T-helper 1 cell treated with Interleukin-12 subunit alpha and Interleukin-12 subunit beta and Interleukin-4 antibody, amounts not matched to agents 30 μg/mL and 1 μg/mL, for 36 hours (primary cell): ENCODE measurements at regions not wholly inside any gene's neighbourhood (a gene's known extent, or its start where the extent isn't known, plus 50 kb on each side); places are given as distances from the start of the nearest gene placed in this dataset.
"Not testable (repeated sequence)": the region's sequence is repeated elsewhere in the genome, so short reads cannot be mapped to it uniquely, and the experiment has no call there.

Experiments used
- H3K27ac Mint-ChIP-seq: one replicate; pipeline ENCODE4 v1.8.0; 2021; ENCODE audit warnings: mild to moderate bottlenecking, mixed read lengths
- H3K27me3 Mint-ChIP-seq: one replicate; pipeline ENCODE4 v1.8.0; 2021; ENCODE audit warnings: low read depth, mixed read lengths
- H3K36me3 Mint-ChIP-seq: one replicate; pipeline ENCODE4 v1.8.0; 2021; ENCODE audit warnings: low read depth, mixed read lengths
- H3K4me1 Mint-ChIP-seq: one replicate; pipeline ENCODE4 v1.8.0; 2021; ENCODE audit warnings: low read depth, mixed read lengths
- H3K4me3 Mint-ChIP-seq: one replicate; pipeline ENCODE4 v1.8.0; 2021; ENCODE audit warnings: mild to moderate bottlenecking, moderate library complexity, mixed read lengths
- H3K9me3 Mint-ChIP-seq: one replicate; pipeline ENCODE4 v1.8.0; 2021; ENCODE audit warnings: mixed read lengths

DNA sequence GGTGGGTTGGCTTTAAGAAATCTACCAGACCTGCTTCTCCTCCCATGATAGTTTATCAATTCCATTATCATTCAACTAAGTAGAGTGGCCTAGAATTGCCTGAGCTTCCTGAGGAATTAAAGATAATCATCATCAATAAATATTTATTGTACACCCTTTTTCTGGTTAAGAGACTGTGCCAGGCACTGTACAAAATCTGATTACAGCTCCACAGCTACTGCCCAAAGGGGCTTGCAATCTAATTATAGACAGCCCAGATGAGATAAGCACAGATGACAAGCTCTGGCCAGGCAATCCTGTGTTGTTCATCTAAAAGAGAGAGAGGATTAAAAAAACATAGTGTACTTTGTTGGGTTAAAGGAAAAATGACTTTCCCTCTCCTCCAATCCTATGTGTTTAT lies 586.4 kb downstream of the GATA3 start:
- H3K4me1 Mint-ChIP-seq, result no peaks in the 10 kb centered on the region
- no peak overlapping the region for H3K27ac Mint-ChIP-seq
- no peak overlapping the region for H3K4me3 Mint-ChIP-seq
- H3K27me3 Mint-ChIP-seq, result no peaks in the 10 kb centered on the region
- no peaks in the 10 kb centered on the region for H3K36me3 Mint-ChIP-seq
- H3K9me3 Mint-ChIP-seq, result peaks cover 6% of the 10 kb centered on the region

DNA sequence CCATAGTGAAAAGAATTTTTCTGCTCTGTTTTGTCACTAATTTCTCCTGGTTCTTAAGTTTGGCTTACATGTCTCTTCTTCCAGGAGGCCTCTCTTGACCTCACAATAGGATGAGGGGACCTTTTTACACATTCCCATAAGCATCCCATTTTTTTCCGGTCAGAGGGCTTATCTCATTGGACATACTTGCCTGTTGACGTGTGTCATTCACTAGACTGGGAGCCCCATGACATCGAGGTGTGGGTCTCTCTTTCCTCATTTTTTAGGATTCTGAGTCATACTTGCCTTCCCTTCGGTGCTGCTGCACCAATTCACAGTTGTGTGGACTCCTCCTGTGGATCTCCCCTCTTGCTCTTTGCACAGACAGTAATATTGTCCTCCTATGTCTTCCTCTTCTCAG lies 601.8 kb downstream of the GATA3 start:
- Mint-ChIP-seq H3K27me3 (no peaks in the 10 kb centered on the region), H3K4me1 (no peaks in the 10 kb centered on the region), H3K9me3 (no peaks in the 10 kb centered on the region), H3K4me3 (no peak overlapping the region), H3K36me3 (no peaks in the 10 kb centered on the region), H3K27ac (no peak overlapping the region)

DNA sequence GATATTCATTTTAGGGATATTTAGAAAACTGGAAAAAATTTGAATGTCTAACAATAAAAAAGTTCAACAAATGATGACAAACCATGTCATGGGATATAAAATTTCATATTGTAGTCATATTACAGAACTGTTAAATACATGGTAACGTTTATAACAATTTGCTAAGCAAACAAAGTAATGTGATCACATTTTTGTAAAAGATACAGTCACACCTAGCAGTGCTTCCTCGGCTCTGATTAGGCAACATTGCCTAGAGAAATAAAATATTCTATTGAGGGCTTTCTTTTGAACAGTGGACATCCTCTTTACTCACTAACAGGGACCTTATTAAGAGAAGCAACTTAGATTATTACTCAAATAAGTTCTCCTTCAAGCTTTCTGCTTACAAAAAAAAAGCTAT lies 605.5 kb downstream of the GATA3 start:
- Mint-ChIP-seq H3K4me1 (no peaks in the 10 kb centered on the region), H3K4me3 (no peak overlapping the region), H3K9me3 (no peaks in the 10 kb centered on the region), H3K27ac (no peak overlapping the region), H3K27me3 (no peaks in the 10 kb centered on the region), H3K36me3 (no peaks in the 10 kb centered on the region)

DNA sequence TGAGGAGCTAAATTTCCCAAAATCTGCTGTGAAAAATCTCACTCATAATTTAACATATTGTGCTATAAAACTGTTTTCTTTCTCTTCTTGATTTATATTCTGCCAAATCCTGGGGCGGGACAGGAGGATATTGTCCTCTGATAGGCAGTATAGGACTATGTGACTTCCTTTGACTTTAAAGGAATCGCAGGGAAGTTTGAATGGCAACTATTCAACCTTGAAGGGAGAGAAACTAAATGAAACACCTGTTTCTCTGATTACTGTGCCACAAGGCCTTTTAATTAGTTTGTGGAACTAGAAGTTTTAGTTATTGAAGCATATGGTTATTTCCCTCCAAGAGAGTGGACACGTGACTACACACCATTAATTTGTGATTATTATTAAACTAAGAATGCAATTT lies 607.4 kb downstream of the GATA3 start:
- H3K9me3 Mint-ChIP-seq, result no peaks in the 10 kb centered on the region
- no peak overlapping the region for H3K4me3 Mint-ChIP-seq
- no peaks in the 10 kb centered on the region for H3K36me3 Mint-ChIP-seq
- no peaks in the 10 kb centered on the region for H3K4me1 Mint-ChIP-seq
- no peaks in the 10 kb centered on the region for H3K27me3 Mint-ChIP-seq
- no peak overlapping the region for H3K27ac Mint-ChIP-seq

DNA sequence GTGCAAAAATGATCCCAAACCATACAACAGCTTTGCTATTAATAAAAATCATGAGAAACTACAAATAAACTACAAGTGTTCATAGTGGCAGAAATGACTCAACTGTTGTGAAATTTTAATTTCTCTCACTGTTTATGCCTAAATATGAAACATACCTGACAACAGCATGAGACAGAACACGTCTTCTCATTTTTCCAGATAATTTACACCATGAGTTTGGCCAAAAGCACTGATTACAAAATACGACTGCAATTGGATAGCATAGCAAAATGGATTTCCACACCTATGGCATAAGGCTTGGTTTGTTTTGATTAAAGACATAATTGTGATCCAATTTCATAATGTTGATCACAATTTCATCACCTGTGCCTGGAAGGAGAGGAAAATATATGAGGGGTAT lies 608.6 kb downstream of the GATA3 start:
- Mint-ChIP-seq H3K4me3 (no peak overlapping the region), H3K27ac (no peak overlapping the region), H3K36me3 (no peaks in the 10 kb centered on the region), H3K9me3 (no peaks in the 10 kb centered on the region), H3K27me3 (no peaks in the 10 kb centered on the region), H3K4me1 (no peaks in the 10 kb centered on the region)

DNA sequence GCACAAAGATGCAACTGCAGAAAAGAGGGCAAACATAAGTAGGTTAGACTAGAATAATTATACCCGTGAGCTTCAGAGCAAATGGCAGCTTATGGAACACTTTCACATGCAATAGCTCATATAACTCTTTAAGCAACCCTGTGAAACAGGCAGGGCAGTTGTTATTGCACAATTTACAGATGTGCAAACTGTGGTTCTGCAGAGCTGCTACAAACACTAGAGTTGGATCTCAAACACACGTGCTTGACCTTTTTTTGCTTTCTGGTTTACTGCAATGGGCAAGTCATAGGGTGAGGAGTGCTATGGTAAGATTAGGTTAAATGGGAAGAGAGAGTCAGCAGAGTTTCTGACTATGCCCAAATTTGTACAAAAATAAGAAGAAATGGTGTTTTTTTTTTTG lies 610.8 kb downstream of the GATA3 start:
- no peaks in the 10 kb centered on the region for H3K4me1 Mint-ChIP-seq
- H3K27ac Mint-ChIP-seq, result no peak overlapping the region
- no peaks in the 10 kb centered on the region for H3K36me3 Mint-ChIP-seq

DNA sequence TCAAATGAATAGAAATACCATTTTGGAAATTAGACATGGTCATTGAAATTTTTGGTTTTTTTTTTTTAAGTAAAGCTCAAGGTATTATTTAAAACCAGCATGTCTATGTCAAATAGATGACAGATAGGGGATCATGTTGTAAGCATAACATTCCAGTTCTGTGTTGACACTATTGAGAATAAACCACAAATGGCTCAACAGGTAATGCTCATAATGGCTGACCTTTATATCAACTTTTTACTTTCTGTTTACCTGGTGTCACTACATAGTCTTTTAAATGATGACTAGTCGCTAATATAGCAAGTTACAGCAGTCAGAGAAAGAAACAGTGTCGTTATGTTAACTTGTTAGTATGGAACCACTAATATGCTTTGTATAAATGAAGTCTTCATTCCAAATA lies 616.0 kb downstream of the GATA3 start:
- Mint-ChIP-seq H3K9me3 (no peaks in the 10 kb centered on the region), H3K27ac (no peak overlapping the region), H3K27me3 (no peaks in the 10 kb centered on the region), H3K4me3 (no peak overlapping the region), H3K36me3 (no peaks in the 10 kb centered on the region), H3K4me1 (no peaks in the 10 kb centered on the region)

More for the DNA sequence above, 610.8 kb downstream of the GATA3 start:
- Mint-ChIP-seq H3K27me3 (no peaks in the 10 kb centered on the region), H3K9me3 (no peaks in the 10 kb centered on the region), H3K4me3 (no peak overlapping the region)

DNA sequence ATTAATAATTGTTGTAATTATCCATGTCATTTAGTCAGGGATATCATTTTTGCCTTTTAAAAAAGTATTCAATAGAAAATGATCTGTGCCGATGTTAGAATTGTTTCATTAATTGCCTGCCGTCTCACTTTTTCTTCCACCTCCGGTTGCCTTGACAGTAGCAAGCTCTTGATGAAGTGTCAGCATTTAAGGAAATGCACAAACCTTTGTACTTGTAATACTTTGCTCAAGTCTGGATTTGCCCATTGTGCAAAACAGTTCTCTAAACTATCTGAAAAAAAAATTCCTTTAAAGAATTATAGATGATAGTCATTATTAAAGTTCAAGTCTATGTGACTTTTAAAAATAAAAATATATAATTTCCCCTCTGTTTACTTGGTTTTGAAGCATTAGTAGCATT lies 619.7 kb downstream of the GATA3 start:
- Mint-ChIP-seq H3K27me3 (no peaks in the 10 kb centered on the region), H3K27ac (no peak overlapping the region), H3K4me3 (no peak overlapping the region), H3K9me3 (no peaks in the 10 kb centered on the region), H3K4me1 (no peaks in the 10 kb centered on the region), H3K36me3 (no peaks in the 10 kb centered on the region)

DNA sequence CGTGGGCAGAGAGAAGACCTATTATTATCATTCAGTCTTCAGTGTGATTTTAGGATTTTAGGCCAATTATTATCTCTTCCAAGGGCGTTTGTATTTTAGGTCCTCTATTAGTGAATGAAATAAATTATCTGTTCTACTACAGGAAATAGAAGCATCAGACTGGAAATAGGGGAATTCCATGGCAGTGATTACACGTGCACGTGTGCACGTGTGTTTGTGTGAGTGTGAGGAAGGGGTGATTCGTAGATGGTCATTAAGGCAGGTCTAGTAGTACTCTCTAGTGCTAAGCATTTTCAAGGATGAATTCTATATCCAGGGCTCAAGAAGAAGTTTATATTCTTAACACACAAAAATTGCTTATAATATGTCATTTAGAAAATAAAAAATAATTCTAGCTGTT lies 623.2 kb downstream of the GATA3 start:
- Mint-ChIP-seq H3K4me1 (no peaks in the 10 kb centered on the region), H3K9me3 (no peaks in the 10 kb centered on the region), H3K27ac (no peak overlapping the region), H3K27me3 (no peaks in the 10 kb centered on the region), H3K36me3 (no peaks in the 10 kb centered on the region), H3K4me3 (no peak overlapping the region)

DNA sequence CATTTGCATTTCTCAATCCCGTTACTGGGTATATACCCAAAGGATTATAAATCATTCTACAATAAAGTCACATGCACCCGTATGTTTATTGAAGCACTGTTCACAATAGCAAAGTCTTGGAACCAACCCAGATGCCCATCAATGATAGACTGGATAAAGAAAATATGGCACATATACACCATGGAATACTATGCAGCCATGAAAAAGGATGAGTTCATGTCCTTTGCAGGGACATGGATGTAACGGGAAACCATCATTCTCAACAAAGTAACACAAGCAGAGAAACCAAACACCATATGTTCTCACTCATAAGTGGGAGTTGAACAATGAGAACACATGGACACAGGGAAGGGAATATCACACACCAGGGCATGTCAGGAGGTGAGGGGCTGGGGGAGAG lies 630.4 kb downstream of the GATA3 start:
- not testable (repeated sequence) for H3K36me3 Mint-ChIP-seq, H3K4me3 Mint-ChIP-seq, H3K9me3 Mint-ChIP-seq, H3K27me3 Mint-ChIP-seq, H3K27ac Mint-ChIP-seq, H3K4me1 Mint-ChIP-seq

DNA sequence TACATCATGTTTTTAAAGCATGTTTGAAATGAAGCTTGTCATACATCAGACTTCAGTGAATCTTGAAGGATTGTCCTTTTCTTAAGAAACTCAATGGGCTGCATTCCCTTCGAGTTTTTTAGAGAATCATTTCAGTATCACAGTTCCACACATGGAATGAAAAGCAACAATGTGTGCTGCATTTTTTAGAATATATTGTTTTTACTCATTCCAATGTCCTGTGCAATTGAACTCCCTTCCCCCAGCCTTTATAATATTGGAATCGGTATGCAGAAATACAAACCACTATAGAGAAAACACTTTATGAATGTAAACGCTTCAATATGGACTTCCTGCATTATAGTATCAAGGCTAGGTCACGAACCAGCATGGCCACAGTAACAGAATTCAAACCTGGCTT lies 634.4 kb downstream of the GATA3 start:
- H3K36me3 Mint-ChIP-seq, result no peaks in the 10 kb centered on the region
- H3K27ac Mint-ChIP-seq, result no peak overlapping the region
- H3K27me3 Mint-ChIP-seq, result no peaks in the 10 kb centered on the region
- H3K9me3 Mint-ChIP-seq, result peaks cover 5% of the 10 kb centered on the region
- H3K4me3 Mint-ChIP-seq, result no peak overlapping the region
- no peaks in the 10 kb centered on the region for H3K4me1 Mint-ChIP-seq

DNA sequence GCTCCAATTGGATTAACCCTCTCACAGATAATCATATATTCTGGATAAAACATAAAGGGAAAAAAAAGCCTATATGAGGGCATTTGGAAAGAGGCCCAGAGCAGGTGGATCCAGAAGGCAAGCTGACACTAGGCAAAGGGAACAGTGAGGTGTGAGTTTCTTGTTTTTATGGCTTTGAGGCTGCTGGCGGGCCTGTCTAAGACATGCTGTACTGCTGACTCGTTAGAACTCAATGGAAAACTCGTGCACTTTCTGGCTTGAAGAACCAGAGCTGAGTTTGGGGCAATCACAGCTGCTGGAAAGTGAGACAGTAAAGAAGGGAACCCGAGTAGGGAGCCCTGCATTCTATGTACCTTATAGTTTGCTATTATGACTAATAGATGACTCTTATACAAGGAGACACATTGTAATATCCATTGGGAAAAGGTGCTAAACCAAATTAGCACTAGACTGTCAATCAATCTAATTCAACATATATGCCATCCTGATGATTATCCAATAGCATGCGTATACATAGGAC lies 637.1 kb downstream of the GATA3 start:
- Mint-ChIP-seq H3K27ac (no peak overlapping the region), H3K9me3 (peaks cover 5% of the 10 kb centered on the region), H3K4me1 (no peaks in the 10 kb centered on the region), H3K4me3 (no peak overlapping the region), H3K27me3 (no peaks in the 10 kb centered on the region), H3K36me3 (no peaks in the 10 kb centered on the region)

DNA sequence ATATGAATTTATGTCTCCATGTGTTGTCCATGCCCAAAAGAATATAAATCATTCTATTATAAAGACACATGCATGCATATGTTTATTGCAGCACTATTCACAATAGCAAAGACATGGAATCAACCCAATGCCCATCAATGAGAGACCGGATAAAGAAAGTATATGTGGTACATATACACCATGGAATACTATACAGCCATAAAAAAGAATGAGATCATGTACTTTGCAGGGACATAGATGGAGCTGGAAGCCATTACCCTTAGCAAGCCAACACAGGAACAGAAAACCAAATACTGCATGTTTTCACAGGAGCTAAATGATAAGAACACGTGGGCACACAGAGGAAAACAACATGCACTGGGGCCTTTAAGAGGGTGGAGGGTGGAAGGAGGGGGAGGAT lies 639.1 kb downstream of the GATA3 start:
- not testable (repeated sequence) for H3K27ac Mint-ChIP-seq, H3K9me3 Mint-ChIP-seq, H3K4me1 Mint-ChIP-seq, H3K36me3 Mint-ChIP-seq, H3K4me3 Mint-ChIP-seq, H3K27me3 Mint-ChIP-seq

DNA sequence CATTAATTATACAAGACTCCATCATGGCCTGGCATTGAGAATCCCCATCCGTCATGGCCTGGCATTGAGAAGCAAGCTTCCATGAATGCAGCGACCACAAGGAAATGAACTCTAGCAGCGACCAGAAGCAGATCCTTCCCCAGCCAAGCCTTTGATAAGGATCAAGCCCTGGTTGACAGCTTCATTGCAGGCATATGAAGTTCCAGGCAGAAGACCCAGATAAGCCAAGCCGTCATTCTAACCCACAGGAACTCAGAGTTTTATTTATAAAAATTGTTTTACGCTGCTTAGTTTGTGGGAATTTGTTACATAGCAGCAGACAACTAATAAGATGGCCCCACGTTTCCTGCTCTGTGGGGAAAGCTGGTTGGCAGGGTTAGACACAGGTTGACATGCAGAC lies 642.3 kb downstream of the GATA3 start:
- Mint-ChIP-seq H3K27ac (no peak overlapping the region), H3K4me1 (no peaks in the 10 kb centered on the region), H3K9me3 (peaks cover 5% of the 10 kb centered on the region), H3K4me3 (no peak overlapping the region), H3K27me3 (no peaks in the 10 kb centered on the region), H3K36me3 (no peaks in the 10 kb centered on the region)

DNA sequence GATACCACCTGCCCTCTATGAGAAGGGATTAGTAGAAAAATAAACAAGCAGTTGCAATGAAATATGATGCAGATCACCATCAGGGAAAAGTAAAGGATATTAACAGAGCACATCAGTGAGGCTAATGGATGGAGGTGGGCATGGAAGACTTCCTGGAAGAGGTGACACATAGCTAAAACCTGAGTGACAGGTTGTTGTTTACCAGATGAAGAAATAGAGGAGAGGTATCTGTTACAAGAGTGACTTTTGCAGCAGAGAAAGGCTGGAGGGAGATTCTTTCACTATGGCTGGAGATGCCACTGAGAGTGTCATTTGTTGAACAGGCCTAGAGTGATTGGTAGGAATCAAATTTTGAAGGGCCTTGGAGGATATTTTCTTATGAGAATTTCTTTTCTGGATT lies 646.2 kb downstream of the GATA3 start:
- Mint-ChIP-seq H3K9me3 (no peaks in the 10 kb centered on the region), H3K36me3 (no peaks in the 10 kb centered on the region), H3K4me1 (no peaks in the 10 kb centered on the region), H3K27ac (no peak overlapping the region), H3K4me3 (no peak overlapping the region), H3K27me3 (no peaks in the 10 kb centered on the region)

DNA sequence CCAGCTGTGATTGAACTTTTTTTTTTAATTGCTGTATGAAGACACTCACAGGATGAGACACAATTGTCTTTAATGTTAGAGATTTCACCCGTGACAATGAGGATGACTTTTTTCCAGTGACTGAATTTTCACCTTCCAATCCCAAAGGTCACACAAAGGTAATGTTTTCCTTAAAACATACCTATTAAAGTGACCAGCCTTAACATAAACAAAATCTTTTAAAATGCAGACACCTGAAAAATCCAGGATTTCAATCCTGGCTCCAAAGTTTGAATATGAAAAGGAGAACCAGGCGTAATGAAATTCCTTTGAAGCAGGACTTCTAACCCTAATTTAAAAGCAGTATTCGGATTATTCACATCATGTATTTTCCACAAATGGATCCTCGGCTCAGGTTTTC lies 647.7 kb downstream of the GATA3 start:
- Mint-ChIP-seq H3K27me3 (no peaks in the 10 kb centered on the region), H3K27ac (no peak overlapping the region), H3K36me3 (no peaks in the 10 kb centered on the region), H3K4me1 (no peaks in the 10 kb centered on the region), H3K4me3 (no peak overlapping the region), H3K9me3 (no peaks in the 10 kb centered on the region)
